MM.1S (cell line): ENCODE measurements at regions not wholly inside any gene's neighbourhood (a gene's known extent, or its start where the extent isn't known, plus 50 kb on each side); places are given as distances from the start of the nearest gene placed in this dataset.

Experiments used
- CTCF ChIP-seq: fragments of 300-600 bp; sonication (generic); IDR thresholded peaks from 2 replicates; pipeline ENCODE4 v1.5.1; 2016; ENCODE audit warnings: antibody characterized with exemption, low read length, mixed read lengths
- EZH2 ChIP-seq: fragments of 300-600 bp; sonication (generic); optimal IDR thresholded peaks from 2 replicates; pipeline ENCODE3; 2017; ENCODE audit warnings: low read depth, mild to moderate bottlenecking, antibody characterized with exemption, low read length, mixed read lengths
- EZH2phosphoT487 ChIP-seq: fragments of 300-600 bp; sonication (generic); IDR thresholded peaks from 2 replicates; pipeline ENCODE4 v1.6.1; 2018; ENCODE audit warnings: antibody characterized with exemption, low read length

- TF ChIP-seq CTCF (no peak), EZH2 (no peak), EZH2phosphoT487 (no peak)
Measured at GRCh38 chr5:7244208-7244607, 151.7 kb upstream of the ADCY2 start.
